Heart right ventricle (tissue), 16 donors: ENCODE measurements at regions not wholly inside any gene's neighbourhood (a gene's known extent, or its start where the extent isn't known, plus 50 kb on each side); places are given as distances from the start of the nearest gene placed in this dataset.

Experiments
- ATAC-seq, 8 donors: fragments of 200-7000 bp; cut with Tn5 transposase; one replicate each; pipeline ENCODE4 v1.9.1; 2020; ENCODE audit warnings: mild to moderate bottlenecking in 8 of 8, moderate library complexity in 8 of 8, moderate number of reproducible peaks in 1 of 8
- DNase-seq, 2 donors: peaks; one replicate each; pipeline ENCODE4 v3.0.0-alpha.2; 2020
- H3K27ac ChIP-seq, 10 donors: fragments of 200-600 bp; sonication (generic) in 2 of 10; one replicate each; pipeline versions ENCODE4 v1.5.0 to v1.8.0; 2020 to 2022; ENCODE audit warnings: mild to moderate bottlenecking in 3 of 10
- H3K27me3 ChIP-seq, 7 donors: fragments of 200-600 bp; one replicate each; pipeline ENCODE4 v1.8.0; 2021 to 2022; ENCODE audit warnings: mild to moderate bottlenecking in 2 of 7
- H3K36me3 ChIP-seq, 9 donors: fragments of 200-600 bp; sonication (generic) in 1 of 9; one replicate each; pipeline versions ENCODE4 v1.5.0 to v1.8.0; 2020 to 2022; ENCODE audit warnings: mild to moderate bottlenecking in 2 of 9
- H3K4me1 ChIP-seq, 9 donors: fragments of 200-600 bp; sonication (generic) in 1 of 9; one replicate each; pipeline versions ENCODE4 v1.5.0 to v1.8.0; 2020 to 2022; ENCODE audit warnings: mild to moderate bottlenecking in 4 of 9
- H3K4me3 ChIP-seq, 10 donors: fragments of 200-600 bp; sonication (generic) in 2 of 10; one replicate each; pipeline versions ENCODE4 v1.5.0 to v1.8.0; 2020 to 2022; ENCODE audit warnings: mild to moderate bottlenecking in 7 of 10, moderate library complexity in 2 of 10
- H3K9me3 ChIP-seq, 11 donors: fragments of 200-600 bp in 10 of 11; sonication (generic) in 2 of 11; one replicate each; pipeline versions ENCODE4 v1.5.0 to v1.8.0; 2013 to 2022; ENCODE audit warnings: mild to moderate bottlenecking in 2 of 11, control low read depth in 1 of 11, moderate library complexity in 1 of 11
- CTCF ChIP-seq, 9 donors: fragments of 200-600 bp; sonication (generic) in 2 of 9; IDR thresholded peaks; one replicate each; pipeline versions ENCODE4 v1.5.0 to v1.8.0; 2021 to 2022; ENCODE audit warnings: antibody characterized with exemption in 9 of 9, mild to moderate bottlenecking in 5 of 9, moderate library complexity in 1 of 9
- WGBS, 2 donors: extraction: QIAGEN DNeasy Blood & Tissue Kit; methylation state at CpG; one replicate each; pipeline ENCODE4 v1.1.7; 2013; ENCODE audit warnings: inconsistent platforms in 1 of 2; 5-methylcytosine and 5-hydroxymethylcytosine counted together
- intact Hi-C, 10 donors: fragments of 100-400 bp; cut with DNase I; formaldehyde crosslinking; loops; one replicate each; pipeline versions ENCODE4 v1.11.1 to v1.14.2; 2022
- donor health status: Arrhythmogenic right ventricular cardiomyopathy.
- donor health status: ischemic (EF 13 %, LVEDD 7.1; RV severe dilation, severe dysfunction).
- donor health status: healthy with polysubstance abuse.
- donor health status: DM: no; HTN: yes; CAD: no.
- donor health status: DM: no; HTN: no; CAD: no.
- donor health status: ischemic (EF 25% LVEDD 6.9; RV normal size, moderate dysfunction).
- donor health status: ischemic (EF 25% LVEDD 5.7; RV mildly dilated, moderate dysfunction).
- donor health status: healthy.
- donor health status: DM: yes; HTN: yes; CAD: no.
- donor health status: Ischemic cardiomyopathy.
- donor health status: ischemic (EF 35%, LVEDD 5.7; RV mildly dilated, moderate dysfunction).
- donor health status: nonischemic (EF 11% LVEDD 7.7; RV severe dilation, severe dysfunction).
- donor health status: DM: yes; HTN: yes; CAD: no.
- donor health status: PGD.
- donor health status: ischemic (EF 29% LVEDD 5.4; RV normal size, mild dysfunction).
- donor health status: nonischemic (EF 23%, LVEDD 6.1; RV moderate dilation, normal function).

- Histone ChIP-seq H3K9me3 (no peaks in the 10 kb centered on the region), H3K27ac (no peak overlapping the region), H3K4me1 (peaks cover 0 to 37% (median 0%) of the 10 kb centered on the region in 9 donors), H3K27me3 (peaks cover 0 to 34% (median 6%) of the 10 kb centered on the region in 7 donors), H3K4me3 (no peak overlapping the region), H3K36me3 (no peaks in the 10 kb centered on the region)
- WGBS, 2 donors = 70 to 73% methylated on average over 10 of the region's 10 CpGs
- no peak for DNase-seq
- ATAC-seq = no peak
- no peak for TF ChIP-seq CTCF (IDR thresholded peaks at IDR 0.05)
- intact Hi-C loops = loop anchor here in 1 of 10 donors (10.0 kb wide), 1 partner anchor 151 kb away; no protein-coding TSS in a partner anchor
Measured at GRCh38 chr12:111175396-111176094, 193.3 kb downstream of the PHETA1 start.

GRCh38 chr12:111174961-111175345 lies 193.9 kb downstream of the PHETA1 start:
- Histone ChIP-seq H3K36me3 (no peaks in the 10 kb centered on the region), H3K4me3 (no peak overlapping the region), H3K27ac (no peak overlapping the region), H3K4me1 (peaks cover 0 to 34% (median 0%) of the 10 kb centered on the region in 9 donors), H3K9me3 (no peaks in the 10 kb centered on the region), H3K27me3 (peaks cover 0 to 35% (median 6%) of the 10 kb centered on the region in 7 donors)
- intact Hi-C loops = loop anchor here in 1 of 10 donors (10.0 kb wide), 1 partner anchor 150 kb away; no protein-coding TSS in a partner anchor
- no peak for ATAC-seq
- no peak for TF ChIP-seq CTCF (IDR thresholded peaks at IDR 0.05)
- WGBS, 2 donors = 35 to 49% methylated on average over 3 of the region's 3 CpGs
- DNase-seq = no peak

GRCh38 chr12:111174251-111174960 lies 194.5 kb downstream of the PHETA1 start:
- Histone ChIP-seq H3K4me1 (peaks cover 0 to 33% (median 0%) of the 10 kb centered on the region in 9 donors), H3K9me3 (no peaks in the 10 kb centered on the region), H3K27ac (no peak overlapping the region), H3K27me3 (peaks cover 0 to 32% (median 6%) of the 10 kb centered on the region in 7 donors), H3K36me3 (no peaks in the 10 kb centered on the region), H3K4me3 (no peak overlapping the region)
- intact Hi-C loops = loop anchor here in 1 of 10 donors (10.0 kb wide), 1 partner anchor 150 kb away; no protein-coding TSS in a partner anchor
- ATAC-seq = peak in 2 of 8 donors; percentile 43
- peak in 7 of 9 donors; percentile 14 to 43 (median 36) for TF ChIP-seq CTCF (IDR thresholded peaks at IDR 0.05)
- 62 to 73% methylated on average over 8 of the region's 8 CpGs for WGBS, 2 donors
- no peak for DNase-seq

- intact Hi-C loops = loop anchor here in 1 of 10 donors (10.0 kb wide), 1 partner anchor 149 kb away; no protein-coding TSS in a partner anchor
- H3K36me3 ChIP-seq = no peaks in the 10 kb centered on the region
- no peaks in the 10 kb centered on the region for H3K9me3 ChIP-seq
- TF ChIP-seq CTCF (IDR thresholded peaks at IDR 0.05) = no peak
- H3K4me1 ChIP-seq = peaks cover 0 to 33% (median 0%) of the 10 kb centered on the region in 9 donors
- H3K27me3 ChIP-seq = peaks cover 0 to 30% (median 5%) of the 10 kb centered on the region in 7 donors
- no peak for ATAC-seq
- no peak overlapping the region for H3K27ac ChIP-seq
- DNase-seq = no peak
- no peak overlapping the region for H3K4me3 ChIP-seq
- WGBS, 2 donors = 85 to 90% methylated on average over 3 of the region's 3 CpGs
Measured at GRCh38 chr12:111173836-111174235, 195.1 kb downstream of the PHETA1 start.
